HG02852 (cell line): ENCODE measurements at regions not wholly inside any gene's neighbourhood (a gene's known extent, or its start where the extent isn't known, plus 50 kb on each side); places are given as distances from the start of the nearest gene placed in this dataset.

Source experiments
- ATAC-seq: cut with Tn5 transposase; IDR thresholded peaks from one replicate; pipeline ENCODE4 v1.9.1; 2021; ENCODE audit warnings: mild to moderate bottlenecking, moderate library complexity; ENCODE audit not compliant: unreplicated experiment

GRCh38 chr2:21469158-21469557 is 345.4 kb downstream of the TDRD15 start:
- ATAC-seq = no peak

- no peak for ATAC-seq
Observed at GRCh38 chr2:21469564-21469963, 345.8 kb downstream of the TDRD15 start.

- ATAC-seq = no peak
Observed at GRCh38 chr2:21480162-21480561, 356.4 kb downstream of the TDRD15 start.

- ATAC-seq = no peak
Observed at GRCh38 chr2:21484643-21485042, 360.9 kb downstream of the TDRD15 start.

- peak; percentile 65 for ATAC-seq
Observed at GRCh38 chr2:21486445-21486844, 362.7 kb downstream of the TDRD15 start.

- ATAC-seq = peak; percentile 45
Observed at GRCh38 chr2:21489080-21489479, 365.3 kb downstream of the TDRD15 start.

- ATAC-seq = no peak
Observed at GRCh38 chr2:21498016-21498415, 374.2 kb downstream of the TDRD15 start.

GRCh38 chr2:21500401-21500945 is 376.7 kb downstream of the TDRD15 start:
- ATAC-seq = no peak

- no peak for ATAC-seq
Observed at GRCh38 chr2:21501376-21502027, 377.7 kb downstream of the TDRD15 start.

GRCh38 chr2:21515903-21516302 is 392.1 kb downstream of the TDRD15 start:
- no peak for ATAC-seq

GRCh38 chr2:21519412-21519811 is 395.6 kb downstream of the TDRD15 start:
- no peak for ATAC-seq

- no peak for ATAC-seq
Observed at GRCh38 chr2:21519821-21520220, 396.1 kb downstream of the TDRD15 start.

GRCh38 chr2:21535826-21536225 is 412.1 kb downstream of the TDRD15 start:
- ATAC-seq = no peak

GRCh38 chr2:21539685-21540084 is 415.9 kb downstream of the TDRD15 start:
- ATAC-seq = no peak

GRCh38 chr2:21543630-21544029 is 419.9 kb downstream of the TDRD15 start:
- no peak for ATAC-seq

- ATAC-seq = no peak
Observed at GRCh38 chr2:21544392-21544791, 420.6 kb downstream of the TDRD15 start.

GRCh38 chr2:21552981-21553380 is 429.2 kb downstream of the TDRD15 start:
- ATAC-seq = no peak

- ATAC-seq = no peak
Observed at GRCh38 chr2:21559351-21559750, 435.6 kb downstream of the TDRD15 start.

GRCh38 chr2:21561965-21562364 is 438.2 kb downstream of the TDRD15 start:
- ATAC-seq = no peak

GRCh38 chr2:21567395-21567794 is 443.6 kb downstream of the TDRD15 start:
- ATAC-seq = no peak

GRCh38 chr2:21571686-21572085 is 447.9 kb downstream of the TDRD15 start:
- ATAC-seq = no peak

- no peak for ATAC-seq
Observed at GRCh38 chr2:21580391-21580790, 456.6 kb downstream of the TDRD15 start.

- no peak for ATAC-seq
Observed at GRCh38 chr2:21585881-21586280, 462.1 kb downstream of the TDRD15 start.
